Breast epithelium (tissue), 4 donors: ENCODE measurements at regions not wholly inside any gene's neighbourhood (a gene's known extent, or its start where the extent isn't known, plus 50 kb on each side); places are given as distances from the start of the nearest gene placed in this dataset.

Experiments
- DNase-seq, 2 donors: peaks; one replicate each; pipeline ENCODE4 v3.0.0-alpha.2; 2019; ENCODE audit warnings: low spot score in 2 of 2
- H3K27ac ChIP-seq, 2 donors: fragments of 200-600 bp; sonication (generic) in 1 of 2; one replicate each; pipeline ENCODE4 v1.5.1; 2016 to 2019; ENCODE audit warnings: mild to moderate bottlenecking in 1 of 2
- H3K27me3 ChIP-seq, 2 donors: fragments of 200-600 bp; sonication (generic) in 1 of 2; one replicate each; pipeline versions ENCODE4 v1.5.1 to v1.6.0; 2017 to 2019; ENCODE audit warnings: control low read depth in 1 of 2, mild to moderate bottlenecking in 1 of 2
- H3K36me3 ChIP-seq: fragments of 200-600 bp; one replicate; pipeline ENCODE4 v1.5.1; 2019
- H3K4me1 ChIP-seq, 2 donors: fragments of 200-600 bp; sonication (generic); one replicate each; pipeline ENCODE4 v1.5.1; 2016 to 2019; ENCODE audit warnings: control low read depth in 1 of 2
- H3K4me3 ChIP-seq, 3 donors: fragments of 200-600 bp; sonication (generic); 1 replicate in 2 of 3; 2 replicates in 1 of 3; pipeline ENCODE4 v1.5.1; 2016 to 2019; ENCODE audit warnings: mild to moderate bottlenecking in 3 of 3, moderate library complexity in 2 of 3
- H3K9me3 ChIP-seq, 2 donors: fragments of 200-600 bp; sonication (generic) in 1 of 2; one replicate each; pipeline ENCODE4 v1.5.1; 2016 to 2019; ENCODE audit warnings: control low read depth in 1 of 2
- POLR2A ChIP-seq: fragments of 450-650 bp; IDR thresholded peaks from one replicate; pipeline ENCODE4 v1.6.1; 2016; ENCODE audit warnings: antibody characterized with exemption, mild to moderate bottlenecking, moderate library complexity
- POLR2AphosphoS5 ChIP-seq, 3 donors: sonication (generic); formaldehyde crosslinking; IDR thresholded peaks; one replicate each; pipeline ENCODE4 v1.6.1; 2017; ENCODE audit warnings: antibody characterized with exemption in 3 of 3
- intact Hi-C: fragments of 100-400 bp; cut with DNase I; formaldehyde crosslinking; loops from one replicate; pipeline ENCODE4 v1.15.1; 2023; ENCODE audit warnings: low total_unique reads
- TF ChIP-seq, protein P1 (sequence below), 3 donors: fragments of 450-650 bp; IDR thresholded peaks; one replicate each; pipeline ENCODE4 v1.5.1; 2016 to 2017; ENCODE audit warnings: antibody characterized with exemption in 3 of 3, mild to moderate bottlenecking in 3 of 3, moderate library complexity in 3 of 3

DNA sequence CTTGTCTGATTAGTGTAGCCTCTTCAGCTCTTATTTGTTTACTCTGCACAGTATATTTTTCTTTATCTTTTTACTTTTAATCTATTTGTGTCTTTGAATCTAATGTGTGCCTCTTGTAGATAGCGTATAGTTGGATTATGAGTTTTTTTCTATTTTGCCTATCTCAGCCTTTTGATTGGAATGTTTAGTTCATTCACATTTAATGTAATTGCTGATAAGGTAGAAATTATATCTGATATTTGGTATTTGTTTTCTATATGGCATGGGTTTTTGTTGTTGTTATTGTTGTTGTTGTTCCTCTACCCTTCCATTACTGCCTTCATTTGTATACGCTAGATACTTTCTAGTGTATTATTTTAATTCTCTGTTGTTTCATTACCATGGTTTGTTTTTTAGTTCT, 131.7 kb upstream of the GRIK3 start:
- no peak overlapping the region for H3K4me3 ChIP-seq
- no peaks in the 10 kb centered on the region for H3K36me3 ChIP-seq
- H3K4me1 ChIP-seq = no peaks in the 10 kb centered on the region
- intact Hi-C loops = loop anchor here (1.0 kb wide), 1 partner anchor 20 kb away; no protein-coding TSS in a partner anchor
- no peak for TF ChIP-seq POLR2AphosphoS5 (IDR thresholded peaks at IDR 0.05)
- TF ChIP-seq, protein P1, sequence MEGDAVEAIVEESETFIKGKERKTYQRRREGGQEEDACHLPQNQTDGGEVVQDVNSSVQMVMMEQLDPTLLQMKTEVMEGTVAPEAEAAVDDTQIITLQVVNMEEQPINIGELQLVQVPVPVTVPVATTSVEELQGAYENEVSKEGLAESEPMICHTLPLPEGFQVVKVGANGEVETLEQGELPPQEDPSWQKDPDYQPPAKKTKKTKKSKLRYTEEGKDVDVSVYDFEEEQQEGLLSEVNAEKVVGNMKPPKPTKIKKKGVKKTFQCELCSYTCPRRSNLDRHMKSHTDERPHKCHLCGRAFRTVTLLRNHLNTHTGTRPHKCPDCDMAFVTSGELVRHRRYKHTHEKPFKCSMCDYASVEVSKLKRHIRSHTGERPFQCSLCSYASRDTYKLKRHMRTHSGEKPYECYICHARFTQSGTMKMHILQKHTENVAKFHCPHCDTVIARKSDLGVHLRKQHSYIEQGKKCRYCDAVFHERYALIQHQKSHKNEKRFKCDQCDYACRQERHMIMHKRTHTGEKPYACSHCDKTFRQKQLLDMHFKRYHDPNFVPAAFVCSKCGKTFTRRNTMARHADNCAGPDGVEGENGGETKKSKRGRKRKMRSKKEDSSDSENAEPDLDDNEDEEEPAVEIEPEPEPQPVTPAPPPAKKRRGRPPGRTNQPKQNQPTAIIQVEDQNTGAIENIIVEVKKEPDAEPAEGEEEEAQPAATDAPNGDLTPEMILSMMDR (IDR thresholded peaks at IDR 0.05) = no peak
- no peak for TF ChIP-seq POLR2A
- H3K27me3 ChIP-seq = no peaks in the 10 kb centered on the region
- H3K27ac ChIP-seq = no peak overlapping the region
- H3K9me3 ChIP-seq = peaks cover 0 to 3% of the 10 kb centered on the region in 2 donors
- DNase-seq = no peak

GRCh38 chr1:37167479-37167878, 133.2 kb upstream of the GRIK3 start:
- peaks cover 0 to 3% of the 10 kb centered on the region in 2 donors for H3K9me3 ChIP-seq
- intact Hi-C loops = no loop called here
- TF ChIP-seq, protein P1 (IDR thresholded peaks at IDR 0.05) = no peak
- TF ChIP-seq POLR2A (no peak), POLR2AphosphoS5 (IDR thresholded peaks at IDR 0.05) (no peak)
- no peaks in the 10 kb centered on the region for H3K4me1 ChIP-seq
- no peak overlapping the region for H3K27ac ChIP-seq
- no peak for DNase-seq
- H3K36me3 ChIP-seq = no peaks in the 10 kb centered on the region
- H3K27me3 ChIP-seq = peaks cover 0 to 7% of the 10 kb centered on the region in 2 donors
- no peak overlapping the region for H3K4me3 ChIP-seq

DNA sequence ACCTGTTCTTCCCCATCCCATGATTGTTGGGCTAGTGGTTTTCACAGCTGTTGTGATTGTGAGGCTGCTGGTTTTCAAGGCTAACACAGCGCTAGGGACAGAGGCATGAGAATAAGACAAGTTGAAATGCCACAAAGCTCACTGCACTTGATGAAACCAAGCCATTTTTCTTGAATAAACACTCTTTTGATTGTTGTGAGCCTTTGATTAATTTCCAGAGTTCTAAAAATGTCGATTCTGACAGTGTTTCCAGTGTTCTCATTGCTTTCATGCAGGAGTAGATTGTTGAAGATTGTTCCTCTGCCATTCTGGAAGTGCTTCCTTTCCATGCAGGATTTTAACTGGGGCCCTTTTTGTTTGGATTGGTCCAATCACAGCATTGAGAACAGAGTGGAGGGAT, 134.9 kb upstream of the GRIK3 start:
- intact Hi-C loops = no loop called here
- peaks cover 0 to 3% of the 10 kb centered on the region in 2 donors for H3K9me3 ChIP-seq
- no peak for DNase-seq
- TF ChIP-seq POLR2AphosphoS5 (IDR thresholded peaks at IDR 0.05) = no peak
- TF ChIP-seq, protein P1 (IDR thresholded peaks at IDR 0.05) = no peak
- no peak for TF ChIP-seq POLR2A
- peaks cover 0 to 7% of the 10 kb centered on the region in 2 donors for H3K27me3 ChIP-seq
- H3K4me1 ChIP-seq = no peaks in the 10 kb centered on the region
- H3K36me3 ChIP-seq = no peaks in the 10 kb centered on the region
- H3K27ac ChIP-seq = no peak overlapping the region
- H3K4me3 ChIP-seq = no peak overlapping the region

GRCh38 chr1:37169743-37170275, 135.5 kb upstream of the GRIK3 start:
- no peak for DNase-seq
- no peak overlapping the region for H3K4me3 ChIP-seq
- no peaks in the 10 kb centered on the region for H3K4me1 ChIP-seq
- H3K9me3 ChIP-seq = peaks cover 0 to 3% of the 10 kb centered on the region in 2 donors
- TF ChIP-seq POLR2AphosphoS5 (IDR thresholded peaks at IDR 0.05) (no peak), POLR2A (no peak)
- TF ChIP-seq, protein P1 (IDR thresholded peaks at IDR 0.05) = no peak
- peaks cover 0 to 7% of the 10 kb centered on the region in 2 donors for H3K27me3 ChIP-seq
- intact Hi-C loops = no loop called here
- no peak overlapping the region for H3K27ac ChIP-seq
- H3K36me3 ChIP-seq = no peaks in the 10 kb centered on the region

DNA sequence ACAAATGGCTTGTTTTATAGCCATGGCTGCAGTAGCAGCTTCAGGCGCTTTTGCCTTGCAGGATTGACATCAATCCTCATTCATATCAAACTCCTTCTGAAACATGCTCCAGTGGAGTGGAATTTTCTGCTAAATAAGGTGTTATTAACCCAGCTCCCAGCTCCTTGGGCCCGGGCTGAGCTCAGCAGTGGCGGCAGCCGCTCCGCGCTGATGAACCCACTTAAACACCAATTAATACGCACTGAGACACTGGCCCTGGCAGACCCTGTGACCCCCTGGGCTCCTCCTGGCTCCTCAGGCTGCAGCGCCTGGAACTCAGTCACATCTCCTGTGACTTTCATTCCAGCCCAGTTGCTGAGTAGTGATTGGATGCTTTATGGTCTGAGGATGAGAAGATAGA, 137.4 kb upstream of the GRIK3 start:
- Histone ChIP-seq H3K9me3 (no peaks in the 10 kb centered on the region), H3K4me1 (no peaks in the 10 kb centered on the region), H3K36me3 (no peaks in the 10 kb centered on the region), H3K4me3 (no peak overlapping the region), H3K27me3 (peaks cover 0 to 7% of the 10 kb centered on the region in 2 donors), H3K27ac (no peak overlapping the region)
- intact Hi-C loops = no loop called here
- TF ChIP-seq, protein P1 (IDR thresholded peaks at IDR 0.05) = no peak
- TF ChIP-seq POLR2A (no peak), POLR2AphosphoS5 (IDR thresholded peaks at IDR 0.05) (no peak)
- no peak for DNase-seq
